Activated CD4-positive, alpha-beta T cell treated with anti-CD3 and anti-CD28 coated beads, Interleukin-2, amount 50 U/mL, for 16 hours (primary cell): ENCODE measurements at regions not wholly inside any gene's neighbourhood (a gene's known extent, or its start where the extent isn't known, plus 50 kb on each side); places are given as distances from the start of the nearest gene placed in this dataset.

Experiments
- DNase-seq: peaks from one replicate; pipeline ENCODE4 v3.0.0-alpha.2; 2020

- DNase-seq = no peak
Measured at GRCh38 chr13:109669234-109669612, 117.2 kb downstream of the IRS2 start.

- no peak for DNase-seq
Measured at GRCh38 chr13:109668433-109669233, 117.8 kb downstream of the IRS2 start.

- no peak for DNase-seq
Measured at GRCh38 chr13:109667807-109668291, 118.5 kb downstream of the IRS2 start.

GRCh38 chr13:109667056-109667455 lies 119.3 kb downstream of the IRS2 start:
- DNase-seq = no peak

- DNase-seq = no peak
Measured at GRCh38 chr13:109666656-109667055, 119.7 kb downstream of the IRS2 start.

GRCh38 chr13:109665781-109666249 lies 120.6 kb downstream of the IRS2 start:
- no peak for DNase-seq

GRCh38 chr13:109665240-109665639 lies 121.1 kb downstream of the IRS2 start:
- no peak for DNase-seq

- no peak for DNase-seq
Measured at GRCh38 chr13:109657395-109657794, 129.0 kb downstream of the IRS2 start.

GRCh38 chr13:109656206-109656605 lies 130.2 kb downstream of the IRS2 start:
- no peak for DNase-seq

- DNase-seq = no peak
Measured at GRCh38 chr13:109655611-109656010, 130.8 kb downstream of the IRS2 start.

GRCh38 chr13:109655206-109655600 lies 131.2 kb downstream of the IRS2 start:
- DNase-seq = no peak

- DNase-seq = no peak
Measured at GRCh38 chr13:109654341-109655205, 131.8 kb downstream of the IRS2 start.

GRCh38 chr13:109652531-109652930 lies 133.9 kb downstream of the IRS2 start:
- no peak for DNase-seq

GRCh38 chr13:109651854-109652253 lies 134.5 kb downstream of the IRS2 start:
- no peak for DNase-seq

- no peak for DNase-seq
Measured at GRCh38 chr13:109651311-109651710, 135.1 kb downstream of the IRS2 start.

- DNase-seq = no peak
Measured at GRCh38 chr13:109650861-109651260, 135.5 kb downstream of the IRS2 start.

GRCh38 chr13:109649713-109650112 lies 136.7 kb downstream of the IRS2 start:
- DNase-seq = no peak

- no peak for DNase-seq
Measured at GRCh38 chr13:109647699-109648098, 138.7 kb downstream of the IRS2 start.

GRCh38 chr13:109647053-109647452 lies 139.3 kb downstream of the IRS2 start:
- DNase-seq = no peak

GRCh38 chr13:109646423-109646822 lies 140.0 kb downstream of the IRS2 start:
- no peak for DNase-seq

GRCh38 chr13:109645831-109646230 lies 140.6 kb downstream of the IRS2 start:
- DNase-seq = no peak

GRCh38 chr13:109644956-109645355 lies 141.4 kb downstream of the IRS2 start:
- DNase-seq = no peak

GRCh38 chr13:109644069-109644750 lies 142.2 kb downstream of the IRS2 start:
- DNase-seq = no peak
